ENCODE measurements at regions not wholly inside any gene's neighbourhood (a gene's known extent, or its start where the extent isn't known, plus 50 kb on each side); places are given as distances from the start of the nearest gene placed in this dataset.

- no peak for TF ChIP-seq CTCF (IDR thresholded peaks at IDR 0.05; ENCODE audit: low read length)
- no peak for TF ChIP-seq EZH2phosphoT487 (IDR thresholded peaks at IDR 0.05; ENCODE audit: low read length)
- no peak for TF ChIP-seq EZH2 (optimal IDR thresholded peaks at IDR 0.05; ENCODE audit: low read depth, low read length)
Measured at GRCh38 chr4:123696687-123697086, 300.1 kb downstream of the SPRY1 start.

Measured in MM.1S (cell line).